ENCODE measurements at regions not wholly inside any gene's neighbourhood (a gene's known extent, or its start where the extent isn't known, plus 50 kb on each side); places are given as distances from the start of the nearest gene placed in this dataset.

- DNase-seq (ENCODE audit: low spot score in 2 of 2): no peak
- FAIRE-seq: no peak
Observed at GRCh38 chr7:130909161-130909836, 175.3 kb upstream of the KLF14 start.

DNA sequence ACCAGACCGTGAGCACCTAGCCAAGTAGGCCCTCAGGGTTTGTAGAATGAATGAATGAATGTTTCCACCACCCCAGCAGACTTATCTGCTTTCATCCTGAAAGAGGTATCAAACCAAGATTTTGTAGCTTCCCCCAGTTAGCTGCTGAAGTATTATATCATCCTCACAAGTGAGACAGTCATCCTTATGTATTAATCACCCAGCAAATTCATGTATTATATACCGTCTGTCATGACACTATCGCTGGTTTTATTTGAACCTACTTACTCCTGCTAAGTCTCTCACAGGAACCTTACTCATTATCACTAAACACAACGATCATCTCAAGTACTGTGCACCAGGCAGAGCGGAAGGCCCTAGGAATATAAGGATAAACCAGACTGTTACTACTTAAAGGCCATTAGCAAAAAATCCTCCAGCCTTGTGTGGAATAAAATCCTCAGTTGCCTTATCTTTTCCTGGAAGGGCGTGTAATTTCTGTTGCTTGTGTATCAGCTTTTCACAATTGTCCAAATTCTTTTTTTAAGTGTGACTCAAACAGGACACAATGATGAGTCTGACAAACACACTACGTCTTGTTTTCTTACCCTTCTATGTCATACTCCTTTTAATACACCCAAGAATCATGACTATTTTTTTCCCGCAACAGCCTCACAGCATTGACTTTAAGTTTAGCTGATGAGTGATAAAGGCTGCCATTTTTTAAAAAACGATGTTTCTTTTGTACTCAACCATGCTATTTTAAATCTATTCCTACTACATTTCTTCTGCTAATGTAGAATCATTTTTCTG is 176.1 kb upstream of the KLF14 start:
- no peak for FAIRE-seq
- no peak for DNase-seq (ENCODE audit: low spot score in 2 of 2)

DNA sequence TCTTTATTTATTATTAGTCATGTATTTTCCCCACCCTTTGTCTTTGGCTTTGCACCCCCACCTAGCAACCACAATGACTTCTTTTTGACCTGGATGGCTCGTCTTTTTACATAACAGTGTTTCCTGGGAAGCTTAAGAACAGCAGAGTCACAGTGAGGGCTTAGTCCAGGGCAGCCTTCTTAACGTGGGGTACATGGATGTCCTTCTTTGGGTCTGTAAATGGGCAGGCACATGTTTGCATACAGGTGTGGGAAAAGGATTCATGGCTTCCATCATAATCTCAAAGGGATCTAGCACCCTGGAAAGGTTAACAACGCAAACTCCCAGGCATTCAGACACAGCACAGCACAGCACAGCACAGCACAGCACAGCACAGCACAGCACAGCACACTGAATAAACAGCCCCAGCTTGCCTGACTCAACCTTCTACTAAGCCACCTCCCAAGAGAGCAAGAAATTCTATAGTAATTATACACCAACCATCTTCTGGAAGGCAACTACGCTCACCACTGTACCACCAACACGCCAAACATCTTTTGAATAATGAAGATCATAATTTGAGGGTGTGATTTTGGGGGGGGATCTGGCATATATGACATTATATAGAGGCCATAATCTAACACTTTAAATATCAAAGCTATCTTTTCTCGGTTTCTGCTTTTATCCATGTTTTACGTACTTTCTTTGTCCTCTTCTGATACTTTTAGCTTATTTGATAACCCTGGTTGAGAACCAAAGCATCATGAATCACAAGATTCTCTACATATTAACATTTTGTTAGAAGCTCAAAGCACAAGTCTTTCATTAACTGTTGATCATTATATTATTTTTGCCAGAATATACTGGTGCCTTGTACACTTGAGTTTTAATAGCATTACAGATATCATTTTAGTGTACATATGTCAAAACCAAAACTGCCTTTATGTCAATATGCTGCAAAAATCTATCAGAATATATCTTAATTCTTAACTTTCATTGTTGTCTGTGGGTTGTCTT is 177.2 kb upstream of the KLF14 start:
- FAIRE-seq: no peak
- DNase-seq (ENCODE audit: low spot score in 2 of 2): no peak

GRCh38 chr7:130912082-130912861 is 178.3 kb upstream of the KLF14 start:
- no peak for DNase-seq (ENCODE audit: low spot score in 2 of 2)

GRCh38 chr7:130912862-130913638 is 179.0 kb upstream of the KLF14 start:
- FAIRE-seq (no peak), DNase-seq (ENCODE audit: low spot score in 2 of 2) (no peak)

More at GRCh38 chr7:130912082-130912861, 178.3 kb upstream of the KLF14 start:
- FAIRE-seq: no peak

- no peak for DNase-seq (ENCODE audit: low spot score in 2 of 2)
- no peak for FAIRE-seq
Observed at GRCh38 chr7:130913639-130914553, 179.9 kb upstream of the KLF14 start.

- DNase-seq (ENCODE audit: low spot score in 2 of 2) (no peak), FAIRE-seq (no peak)
Observed at GRCh38 chr7:130914554-130915294, 180.7 kb upstream of the KLF14 start.

DNA sequence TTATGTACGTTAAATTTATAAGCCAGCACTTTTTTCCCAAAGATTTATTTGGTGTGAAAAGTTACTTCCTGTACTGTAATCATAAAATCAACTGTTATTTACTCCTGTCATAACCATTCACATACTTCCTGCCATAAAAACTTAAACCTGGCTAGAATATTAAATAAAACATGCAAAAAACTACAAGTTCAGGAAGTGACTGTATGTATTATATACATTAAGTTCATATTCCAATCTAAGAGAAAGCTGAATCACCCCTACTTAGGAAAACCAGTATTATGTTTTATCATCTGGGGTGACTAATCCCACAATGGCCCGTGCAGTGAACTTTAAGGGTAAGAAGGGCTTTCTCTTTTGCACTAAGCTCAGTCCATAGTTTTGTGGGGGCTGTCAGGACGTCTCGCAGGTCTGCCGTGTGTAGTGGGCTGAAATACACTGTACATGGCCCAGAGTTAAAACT is 183.7 kb upstream of the KLF14 start:
- no peak for FAIRE-seq
- no peak for DNase-seq (ENCODE audit: low spot score in 2 of 2)

GRCh38 chr7:130918129-130919052 is 184.4 kb upstream of the KLF14 start:
- DNase-seq (ENCODE audit: low spot score in 2 of 2) (no peak), FAIRE-seq (no peak)

DNA sequence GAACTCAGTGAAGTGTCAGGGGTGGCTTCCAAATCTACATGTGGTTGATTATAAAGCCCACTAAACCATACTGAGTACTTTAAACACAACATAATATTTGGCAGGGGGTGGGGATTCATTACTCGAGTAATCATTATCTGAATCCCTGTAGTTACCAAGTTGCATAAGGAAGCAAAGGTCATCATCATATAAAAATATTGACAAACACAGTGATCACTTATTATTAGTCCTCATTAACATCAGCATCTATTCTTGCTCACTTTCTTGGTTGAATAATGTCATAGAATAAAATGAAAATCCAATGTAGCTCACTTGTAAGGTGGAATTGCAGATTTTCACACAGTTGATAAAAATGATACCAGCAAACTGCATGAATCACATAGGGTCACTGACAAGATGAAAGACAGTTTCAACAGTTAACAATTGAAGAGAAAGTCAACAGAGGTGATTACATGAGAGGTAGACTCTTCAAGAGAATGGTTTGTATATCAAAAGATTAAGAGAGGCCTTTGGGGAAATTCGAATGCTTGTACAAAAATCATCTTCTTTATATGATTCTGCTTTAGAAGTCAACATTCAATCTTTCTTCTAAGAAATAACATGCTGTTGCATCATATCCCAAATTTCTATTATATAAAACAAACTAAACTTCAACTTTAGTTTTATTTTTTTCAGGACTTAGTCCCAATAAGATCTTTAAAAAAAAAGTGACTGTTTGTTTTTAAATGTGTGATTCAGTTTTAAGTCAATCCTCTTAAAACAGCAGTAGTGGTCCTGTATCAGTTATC is 185.5 kb upstream of the KLF14 start:
- DNase-seq (ENCODE audit: low spot score in 2 of 2) (no peak), FAIRE-seq (no peak)

- DNase-seq (ENCODE audit: low spot score in 2 of 2): no peak
- FAIRE-seq: no peak
Observed at GRCh38 chr7:130920122-130920521, 186.1 kb upstream of the KLF14 start.

GRCh38 chr7:130921391-130922180 is 187.6 kb upstream of the KLF14 start:
- DNase-seq (ENCODE audit: low spot score in 2 of 2) (no peak), FAIRE-seq (no peak)

DNA sequence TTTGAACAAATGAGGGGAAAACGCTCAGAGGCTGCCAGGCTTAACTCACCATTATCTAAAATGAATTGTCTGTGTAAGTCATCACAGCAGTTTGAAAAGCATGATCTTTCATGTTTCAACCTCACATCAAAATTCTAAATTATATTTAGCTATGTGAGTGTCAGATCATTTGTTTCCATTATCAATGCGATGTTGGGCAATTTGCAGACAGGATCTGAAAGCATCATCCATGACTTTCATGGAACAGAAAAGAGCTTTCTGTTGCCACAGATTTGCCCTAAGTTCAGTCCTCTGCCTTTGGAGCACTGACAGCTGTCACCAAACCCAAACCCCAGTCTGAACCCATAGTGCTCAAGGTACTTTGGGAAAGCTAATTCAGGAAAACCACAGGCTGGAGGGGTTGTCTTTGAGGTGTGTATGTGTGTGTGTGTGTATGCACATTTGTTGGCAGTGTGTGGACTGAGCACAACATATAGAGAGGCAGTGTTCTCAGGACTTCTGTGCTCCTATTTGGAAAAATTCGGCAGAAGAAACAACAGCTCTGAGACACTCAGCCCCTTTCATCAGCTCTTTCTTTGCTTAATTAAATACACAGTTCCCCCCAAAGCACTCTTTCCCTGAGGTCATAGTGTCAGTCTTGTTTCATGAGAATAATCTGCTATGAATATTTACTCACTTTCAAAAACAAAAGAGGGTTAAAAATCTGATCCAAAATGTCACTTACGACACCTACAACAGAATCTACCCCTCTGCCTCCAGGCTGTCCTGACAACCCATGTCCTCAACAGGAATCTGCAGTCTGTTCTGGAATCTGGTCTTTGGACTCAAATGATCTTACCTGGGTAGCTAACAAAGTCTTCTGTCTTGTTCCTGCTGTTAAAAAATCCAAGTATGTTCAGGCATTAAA is 188.5 kb upstream of the KLF14 start:
- no peak for FAIRE-seq
- DNase-seq (ENCODE audit: low spot score in 2 of 2): no peak

- no peak for DNase-seq (ENCODE audit: low spot score in 2 of 2)
- FAIRE-seq: no peak
Observed at GRCh38 chr7:130923365-130923764, 189.4 kb upstream of the KLF14 start.

All from frontal cortex (tissue), 3 donors.